ENCODE measurements at regions not wholly inside any gene's neighbourhood (a gene's known extent, or its start where the extent isn't known, plus 50 kb on each side); places are given as distances from the start of the nearest gene placed in this dataset.
A peak's percentile ranks its signal among the peaks of the same experiment; 100 is the strongest.

DNA sequence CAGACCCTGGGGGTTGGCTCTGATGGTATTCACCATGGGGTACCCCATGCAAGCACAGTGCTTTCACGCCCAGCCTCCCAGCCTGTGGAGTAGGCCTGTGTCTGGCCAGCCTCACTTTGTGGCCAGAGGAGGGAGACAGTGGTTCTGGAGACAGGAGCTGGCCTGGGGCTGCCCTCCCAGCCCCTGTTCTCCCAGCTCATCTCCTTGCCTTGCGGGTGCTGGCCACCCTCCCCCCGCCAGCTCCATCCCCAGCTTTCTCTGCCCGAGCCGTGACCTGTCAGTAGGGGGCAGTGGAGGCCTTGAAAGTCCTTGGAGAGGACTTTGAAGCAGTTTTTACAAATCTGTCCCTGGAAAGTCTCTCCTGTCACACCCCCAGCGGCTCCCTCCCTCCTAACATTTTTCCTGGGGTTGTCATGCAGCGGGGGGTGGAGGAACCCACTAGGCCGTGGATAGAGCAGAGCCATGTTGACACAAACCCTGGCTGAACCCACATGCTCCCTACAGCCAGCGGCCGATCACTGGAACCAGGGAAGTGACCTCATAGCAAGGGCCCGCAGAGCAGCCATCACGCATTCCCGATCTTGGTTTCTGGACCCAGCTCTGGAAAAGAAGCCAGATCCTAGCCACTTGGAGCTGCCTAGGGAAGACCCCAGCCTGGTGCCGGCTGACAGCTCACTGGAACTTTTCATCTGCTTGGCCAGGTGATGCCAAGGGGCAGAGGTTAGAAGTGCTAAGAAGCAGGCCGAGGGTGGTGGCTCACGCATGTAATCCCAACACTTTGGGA lies 289.4 kb downstream of the SEC14L1 start:
- Histone ChIP-seq H3K36me3 (peaks cover 0 to 4% (median 0%) of the 10 kb centered on the region in 9 donors), H3K4me3 (peak overlapping the region in 1 of 10 donors; percentile 2), H3K4me1 (peaks cover 60 to 98% (median 92%) of the 10 kb centered on the region in 9 donors), H3K27me3 (no peaks in the 10 kb centered on the region), H3K27ac (peak overlapping the region in 9 of 10 donors; percentile 65 to 90 (median 84)), H3K9me3 (no peaks in the 10 kb centered on the region)
- peak; percentile 92 to 97 for DNase-seq
- intact Hi-C loops (cut with DNase I): loop anchor here (1.0 to 10.0 kb wide), 13 partner anchors 42 to 105 kb away; no protein-coding TSS in a partner anchor
- TF ChIP-seq CTCF (IDR thresholded peaks at IDR 0.05): peak; percentile 73 to 94 (median 86)
- 16 to 17% methylated on average over 16 of the region's 16 CpGs for WGBS, 2 donors
- ATAC-seq: peak; percentile 78 to 88 (median 85)

- TF ChIP-seq CTCF (IDR thresholded peaks at IDR 0.05): no peak
- no peaks in the 10 kb centered on the region for H3K9me3 ChIP-seq
- H3K27ac ChIP-seq: peak overlapping the region in 2 of 10 donors; percentile 28 to 30
- peaks cover 0 to 4% (median 0%) of the 10 kb centered on the region in 9 donors for H3K36me3 ChIP-seq
- no peak overlapping the region for H3K4me3 ChIP-seq
- intact Hi-C loops (cut with DNase I): loop anchor here in 4 of 10 donors (5.0 to 10.0 kb wide), 5 partner anchors 40 to 107 kb away; no protein-coding TSS in a partner anchor
- peaks cover 65 to 98% (median 92%) of the 10 kb centered on the region in 9 donors for H3K4me1 ChIP-seq
- ATAC-seq (no peak), DNase-seq (no peak)
- no peaks in the 10 kb centered on the region for H3K27me3 ChIP-seq
- WGBS, 2 donors: 90 to 94% methylated on average over 16 of the region's 16 CpGs
Observed at GRCh38 chr17:77432034-77432661, 291.4 kb downstream of the SEC14L1 start.

GRCh38 chr17:77432742-77433141 lies 292.0 kb downstream of the SEC14L1 start:
- TF ChIP-seq CTCF (IDR thresholded peaks at IDR 0.05): no peak
- 70 to 77% methylated on average over 10 of the region's 10 CpGs for WGBS, 2 donors
- DNase-seq: no peak
- no peaks in the 10 kb centered on the region for H3K9me3 ChIP-seq
- intact Hi-C loops (cut with DNase I): loop anchor here in 4 of 10 donors (5.0 to 10.0 kb wide), 5 partner anchors 40 to 108 kb away; no protein-coding TSS in a partner anchor
- peaks cover 0 to 4% (median 0%) of the 10 kb centered on the region in 9 donors for H3K36me3 ChIP-seq
- peak overlapping the region in 7 of 10 donors; percentile 6 to 89 (median 30) for H3K27ac ChIP-seq
- no peaks in the 10 kb centered on the region for H3K27me3 ChIP-seq
- H3K4me3 ChIP-seq: no peak overlapping the region
- ATAC-seq: no peak
- H3K4me1 ChIP-seq: peaks cover 65 to 98% (median 92%) of the 10 kb centered on the region in 9 donors
